OCI-LY3 (cell line): ENCODE measurements at regions not wholly inside any gene's neighbourhood (a gene's known extent, or its start where the extent isn't known, plus 50 kb on each side); places are given as distances from the start of the nearest gene placed in this dataset.

Experiments
- H2AFZ ChIP-seq: fragments of 200-600, 300-600 bp; shearing (Covaris generic); 2 replicates; pipeline ENCODE4 v1.6.0; 2014; ENCODE audit warnings: antibody characterized with exemption, low read depth, low read length
- H3K27ac ChIP-seq: fragments of 200-600, 300-600 bp; sonication (generic); 2 replicates; pipeline ENCODE4 v1.5.1; 2014; ENCODE audit warnings: mild to moderate bottlenecking, low read length, moderate library complexity, mixed read lengths
- H3K27me3 ChIP-seq: fragments of 200-600, 300-600 bp; sonication (generic); 2 replicates; pipeline ENCODE4 v1.6.1; 2014; ENCODE audit warnings: low read depth, low read length, mixed read lengths
- H3K36me3 ChIP-seq: fragments of 200-600, 300-600 bp; sonication (generic); replicated peaks from 2 replicates; pipeline ENCODE3; 2014; ENCODE audit warnings: low read depth, low read length, mixed read lengths
- H3K4me1 ChIP-seq: fragments of 300-600, 200-600 bp; sonication (generic); 2 replicates; pipeline ENCODE4 v1.6.1; 2014; ENCODE audit warnings: low read length, mixed read lengths
- H3K4me2 ChIP-seq: fragments of 200-600, 300-600 bp; sonication (generic); 2 replicates; pipeline ENCODE4 v1.6.1; 2014; ENCODE audit warnings: low read length, mixed read lengths
- H3K4me3 ChIP-seq: fragments of 300-600, 200-600 bp; sonication (generic); 2 replicates; pipeline ENCODE4 v1.5.1; 2014; ENCODE audit warnings: antibody characterized with exemption, mild to moderate bottlenecking, low read length, moderate library complexity
- H3K79me2 ChIP-seq: fragments of 300-600, 200-600 bp; shearing (Covaris generic); 2 replicates; pipeline ENCODE4 v1.6.1; 2014; ENCODE audit warnings: mild to moderate bottlenecking, low read length, mixed read lengths
- H3K9ac ChIP-seq: fragments of 300-600, 200-600 bp; shearing (Covaris generic); 2 replicates; pipeline ENCODE4 v1.6.0; 2014; ENCODE audit warnings: mild to moderate bottlenecking, low read length, moderate library complexity
- H3K9me3 ChIP-seq: fragments of 200-600, 300-600 bp; shearing (Covaris generic); 2 replicates; pipeline ENCODE4 v1.6.1; 2014; ENCODE audit warnings: low read length, mixed read lengths; ENCODE audit not compliant: insufficient read depth
- H4K20me1 ChIP-seq: fragments of 200-600, 300-600 bp; sonication (generic); 2 replicates; pipeline ENCODE4 v1.6.1; 2016; ENCODE audit warnings: low read length, mixed read lengths; ENCODE audit not compliant: insufficient read depth
- CTCF ChIP-seq: fragments of 200-600, 300-600 bp; sonication (generic); IDR thresholded peaks from 2 replicates; pipeline ENCODE4 v1.5.1; 2014; ENCODE audit warnings: antibody characterized with exemption, low read length, low read depth
- EZH2phosphoT487 ChIP-seq: fragments of 200-600 bp; shearing (Covaris generic); IDR thresholded peaks from 2 replicates; pipeline ENCODE4 v1.6.1; 2018; ENCODE audit warnings: antibody characterized with exemption, mixed run types, low read depth

DNA sequence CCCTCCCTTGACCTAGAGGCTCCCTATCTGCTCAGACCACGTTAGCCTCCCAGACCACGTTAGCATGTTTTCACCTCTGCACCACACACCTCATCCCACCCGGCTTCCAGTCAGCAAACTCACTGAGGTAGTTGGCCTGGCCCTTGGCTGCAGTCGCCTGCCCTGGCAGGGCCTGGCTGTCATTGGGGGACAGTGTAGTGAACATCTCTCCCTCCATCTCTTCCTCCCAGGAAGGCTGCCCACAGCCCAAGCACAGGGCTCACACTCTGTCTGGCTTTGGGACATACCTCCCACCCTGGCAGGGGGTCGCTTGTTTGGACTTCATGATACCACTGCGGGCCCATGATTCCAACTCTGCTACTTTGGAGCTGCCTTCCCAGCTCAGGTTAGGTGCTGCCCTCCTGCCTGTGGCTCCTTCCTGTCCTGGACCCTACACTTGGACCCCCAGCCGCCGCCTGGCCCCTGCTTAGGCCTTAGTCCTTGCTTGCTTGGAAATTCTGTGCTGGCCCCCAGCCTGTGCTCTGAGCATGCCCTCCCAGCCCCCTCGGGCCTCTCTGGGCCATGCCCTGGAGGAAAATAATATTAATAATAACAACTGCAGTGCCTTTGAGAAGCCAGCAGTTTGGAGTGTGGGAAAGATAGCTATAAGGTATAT lies 167.7 kb downstream of the COPRS start:
- Histone ChIP-seq H4K20me1 (no peaks in the 10 kb centered on the region), H3K9me3 (no peaks in the 10 kb centered on the region), H3K79me2 (no peaks in the 10 kb centered on the region), H3K27ac (no peak overlapping the region), H3K36me3 (no peaks in the 10 kb centered on the region), H3K4me1 (no peaks in the 10 kb centered on the region), H3K4me2 (no peak overlapping the region), H3K4me3 (no peak overlapping the region), H3K9ac (no peak overlapping the region), H2AFZ (no peak overlapping the region), H3K27me3 (no peaks in the 10 kb centered on the region)
- no peak for TF ChIP-seq CTCF
- TF ChIP-seq EZH2phosphoT487: no peak

DNA sequence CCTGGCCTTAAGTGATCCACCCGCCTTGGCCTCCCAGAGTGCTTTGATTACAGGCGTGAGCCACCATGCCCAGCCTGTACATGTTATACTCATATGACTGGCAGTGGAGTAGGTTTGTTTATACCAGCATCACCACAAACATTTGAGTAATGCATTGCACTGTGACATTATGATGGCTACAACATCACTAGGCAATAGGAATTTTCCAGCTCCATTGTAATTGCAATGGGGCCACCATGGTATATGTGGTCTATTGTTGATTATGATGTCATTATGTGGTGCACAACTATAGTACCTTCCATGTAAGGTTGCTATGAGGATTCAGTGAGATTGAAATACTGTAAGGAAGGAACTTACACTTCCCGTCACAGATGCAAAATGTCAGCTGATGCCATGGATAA lies 168.9 kb downstream of the COPRS start:
- 0 out of 2 replicates have a peak, but pooled peaks cover 3% of the 10 kb centered on the region for H3K27me3 ChIP-seq
- no peak overlapping the region for H3K9ac ChIP-seq
- no peaks in the 10 kb centered on the region for H3K79me2 ChIP-seq
- TF ChIP-seq CTCF (no peak), EZH2phosphoT487 (no peak)
- no peak overlapping the region for H2AFZ ChIP-seq
- no peak overlapping the region for H3K4me3 ChIP-seq
- no peak overlapping the region for H3K4me2 ChIP-seq
- H3K4me1 ChIP-seq: peaks cover 4% of the 10 kb centered on the region
- H3K27ac ChIP-seq: no peak overlapping the region
- H3K36me3 ChIP-seq: no peaks in the 10 kb centered on the region
- no peaks in the 10 kb centered on the region for H3K9me3 ChIP-seq
- H4K20me1 ChIP-seq: no peaks in the 10 kb centered on the region

DNA sequence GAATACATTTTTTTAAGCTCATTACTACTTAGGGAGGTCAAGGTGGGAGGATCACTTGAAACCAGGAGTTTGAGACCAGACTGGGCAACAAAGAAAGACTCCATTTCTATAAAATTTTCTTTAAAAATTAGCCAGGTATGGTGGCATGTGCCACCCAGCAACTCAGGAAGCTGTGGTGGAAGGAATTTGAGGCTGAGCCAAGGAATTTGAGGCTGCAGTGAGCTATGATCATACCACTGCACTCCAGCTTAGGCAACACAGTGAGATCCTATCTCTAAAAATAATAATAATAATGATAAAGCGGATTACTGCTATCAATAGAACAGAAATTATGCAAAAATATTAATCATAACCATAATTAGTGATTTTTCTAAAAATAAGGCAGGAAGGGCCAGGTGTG lies 170.3 kb downstream of the COPRS start:
- H3K27ac ChIP-seq: no peak overlapping the region
- H3K4me3 ChIP-seq: no peak overlapping the region
- peaks cover 9% of the 10 kb centered on the region for H3K4me1 ChIP-seq
- no peaks in the 10 kb centered on the region for H3K9me3 ChIP-seq
- H4K20me1 ChIP-seq: no peaks in the 10 kb centered on the region
- no peak overlapping the region for H3K9ac ChIP-seq
- no peaks in the 10 kb centered on the region for H3K79me2 ChIP-seq
- no peak overlapping the region for H2AFZ ChIP-seq
- peaks cover 8% of the 10 kb centered on the region; the same call in 1 of the 2 replicates for H3K27me3 ChIP-seq
- no peaks in the 10 kb centered on the region for H3K36me3 ChIP-seq
- H3K4me2 ChIP-seq: no peak overlapping the region
- TF ChIP-seq CTCF (no peak), EZH2phosphoT487 (no peak)

DNA sequence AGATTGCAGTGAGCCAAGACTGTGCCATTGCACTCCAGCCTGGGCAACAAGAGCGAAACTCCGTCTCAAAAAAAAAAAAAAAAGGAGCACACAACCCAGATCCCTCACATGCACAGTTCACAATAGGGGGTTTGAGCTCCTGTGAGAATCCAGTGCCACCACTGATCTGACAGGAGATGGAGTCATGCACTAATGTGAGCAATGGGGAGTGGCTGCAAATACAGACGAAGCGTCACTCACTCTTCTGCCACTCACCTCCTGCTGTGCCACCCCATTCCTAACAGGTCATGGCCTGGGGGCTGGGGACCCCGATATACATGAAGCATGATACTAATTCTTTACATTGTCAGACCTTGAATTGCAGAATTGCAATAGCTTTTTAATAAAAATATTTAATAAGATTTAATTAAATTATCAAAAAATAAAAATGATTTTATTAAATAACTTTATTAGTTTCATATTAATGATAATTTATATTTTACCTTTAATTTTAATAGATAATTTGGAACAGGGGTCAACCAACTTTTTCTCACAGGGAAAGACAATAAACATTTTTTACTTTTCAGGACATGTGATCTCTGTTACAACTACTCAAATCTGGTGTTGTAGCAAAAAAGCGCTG lies 171.4 kb downstream of the COPRS start:
- no peak overlapping the region for H3K4me3 ChIP-seq
- H3K79me2 ChIP-seq: no peaks in the 10 kb centered on the region
- TF ChIP-seq EZH2phosphoT487 (no peak), CTCF (no peak)
- no peak overlapping the region for H2AFZ ChIP-seq
- H3K9me3 ChIP-seq: no peaks in the 10 kb centered on the region
- no peaks in the 10 kb centered on the region for H4K20me1 ChIP-seq
- no peaks in the 10 kb centered on the region for H3K36me3 ChIP-seq
- H3K4me1 ChIP-seq: peaks cover 9% of the 10 kb centered on the region
- no peak overlapping the region for H3K9ac ChIP-seq
- peaks cover 10% of the 10 kb centered on the region; the same call in 1 of the 2 replicates for H3K27me3 ChIP-seq
- H3K27ac ChIP-seq: no peak overlapping the region
- no peak overlapping the region for H3K4me2 ChIP-seq
